ENCODE measurements at regions not wholly inside any gene's neighbourhood (a gene's known extent, or its start where the extent isn't known, plus 50 kb on each side); places are given as distances from the start of the nearest gene placed in this dataset.

GRCh38 chr18:1053331-1054315 is 149.0 kb downstream of the ADCYAP1 start:
- TF ChIP-seq SP1 (IDR thresholded peaks at IDR 0.05) = no peak
- no peak for TF ChIP-seq PKNOX1 (IDR thresholded peaks at IDR 0.05)
- TF ChIP-seq FOXM1 (IDR thresholded peaks at IDR 0.05; ENCODE audit: borderline replicate concordance) = no peak
- TF ChIP-seq ELF4 (IDR thresholded peaks at IDR 0.05) = no peak
- TF ChIP-seq ZNF384 (IDR thresholded peaks at IDR 0.05) = no peak
- TF ChIP-seq SUZ12 (IDR thresholded peaks at IDR 0.05) = no peak
- TF ChIP-seq BHLHE40 (IDR thresholded peaks at IDR 0.05; ENCODE audit: borderline replicate concordance) = no peak
- no peak for TF ChIP-seq HDGF (IDR thresholded peaks at IDR 0.05; ENCODE audit: borderline replicate concordance)
- no peak for TF ChIP-seq FOXA1 (IDR thresholded peaks at IDR 0.05)
- no peak for TF ChIP-seq NFRKB (IDR thresholded peaks at IDR 0.05)
- no peak for TF ChIP-seq FOXK2 (IDR thresholded peaks at IDR 0.05)

All from HEK293T (cell line).